HEK293T (cell line): ENCODE measurements at regions not wholly inside any gene's neighbourhood (a gene's known extent, or its start where the extent isn't known, plus 50 kb on each side); places are given as distances from the start of the nearest gene placed in this dataset.

Experiments
- BHLHE40 ChIP-seq: fragments of 450-650 bp; IDR thresholded peaks from 2 replicates; pipeline ENCODE4 v1.6.1; 2016; ENCODE audit warnings: mild to moderate bottlenecking, moderate library complexity, borderline replicate concordance
- ELF4 ChIP-seq: fragments of 450-650 bp; IDR thresholded peaks from 2 replicates; pipeline ENCODE4 v1.6.1; 2017; ENCODE audit warnings: antibody characterized with exemption
- FOXM1 ChIP-seq: fragments of 450-650 bp; IDR thresholded peaks from 2 replicates; pipeline ENCODE4 v1.6.1; 2017; ENCODE audit warnings: mild to moderate bottlenecking, borderline replicate concordance
- HDGF ChIP-seq: fragments of 450-650 bp; IDR thresholded peaks from 2 replicates; pipeline ENCODE4 v1.6.1; 2017; ENCODE audit warnings: antibody characterized with exemption, borderline replicate concordance
- L3MBTL2 ChIP-seq: fragments of 450-650 bp; conservative IDR thresholded peaks from 2 replicates; pipeline ENCODE4 v1.6.1; 2016; ENCODE audit warnings: mild to moderate bottlenecking
- LEF1 ChIP-seq: fragments of 450-650 bp; IDR thresholded peaks from 2 replicates; pipeline ENCODE4 v1.6.1; 2017; ENCODE audit warnings: mild to moderate bottlenecking, borderline replicate concordance
- NFRKB ChIP-seq: fragments of 450-650 bp; IDR thresholded peaks from 2 replicates; pipeline ENCODE4 v1.6.1; 2016; ENCODE audit warnings: mild to moderate bottlenecking, moderate library complexity
- SP1 ChIP-seq: fragments of 450-650 bp; IDR thresholded peaks from 2 replicates; pipeline ENCODE4 v1.6.1; 2017
- SUZ12 ChIP-seq: fragments of 450-650 bp; IDR thresholded peaks from 2 replicates; pipeline ENCODE4 v1.6.1; 2016; ENCODE audit warnings: mild to moderate bottlenecking
- ZNF384 ChIP-seq: fragments of 450-650 bp; IDR thresholded peaks from 2 replicates; pipeline ENCODE4 v1.6.1; 2016

- TF ChIP-seq L3MBTL2 (no peak), HDGF (no peak), NFRKB (no peak), ZNF384 (no peak), SP1 (no peak), FOXM1 (no peak), ELF4 (no peak), LEF1 (no peak), SUZ12 (no peak), BHLHE40 (no peak)
Measured at GRCh38 chr6:2545383-2546038, 205.2 kb downstream of the MYLK4 start.
